ENCODE measurements at regions not wholly inside any gene's neighbourhood (a gene's known extent, or its start where the extent isn't known, plus 50 kb on each side); places are given as distances from the start of the nearest gene placed in this dataset.

- H3K27ac ChIP-seq, result no peak overlapping the region
- no peak for TF ChIP-seq CTCF (conservative IDR thresholded peaks at IDR 0.05)
These were observed 193.9 kb upstream of the RASGEF1B start for GRCh38 chr4:81665649-81666048.

- TF ChIP-seq CTCF (conservative IDR thresholded peaks at IDR 0.05), result no peak
- H3K27ac ChIP-seq, result no peak overlapping the region
These were observed 193.3 kb upstream of the RASGEF1B start for GRCh38 chr4:81665045-81665444.

- no peak overlapping the region for H3K27ac ChIP-seq
- no peak for TF ChIP-seq CTCF (conservative IDR thresholded peaks at IDR 0.05)
These were observed 192.4 kb upstream of the RASGEF1B start for GRCh38 chr4:81664079-81664478.

GRCh38 chr4:81663368-81663767 is 191.7 kb upstream of the RASGEF1B start:
- TF ChIP-seq CTCF (conservative IDR thresholded peaks at IDR 0.05), result no peak
- no peak overlapping the region for H3K27ac ChIP-seq

GRCh38 chr4:81659051-81659450 is 187.3 kb upstream of the RASGEF1B start:
- TF ChIP-seq CTCF (conservative IDR thresholded peaks at IDR 0.05), result no peak

GRCh38 chr4:81652069-81652478 is 180.4 kb upstream of the RASGEF1B start:
- no peak for TF ChIP-seq CTCF (conservative IDR thresholded peaks at IDR 0.05)
- H3K27ac ChIP-seq, result no peak overlapping the region

More at GRCh38 chr4:81659051-81659450, 187.3 kb upstream of the RASGEF1B start:
- no peak overlapping the region for H3K27ac ChIP-seq

GRCh38 chr4:81651243-81651899 is 179.7 kb upstream of the RASGEF1B start:
- no peak for TF ChIP-seq CTCF (conservative IDR thresholded peaks at IDR 0.05)
- H3K27ac ChIP-seq, result no peak overlapping the region

All from VCaP (cell line).